Mesenchymal stem cell (in vitro differentiated cells and primary cell): ENCODE measurements at regions not wholly inside any gene's neighbourhood (a gene's known extent, or its start where the extent isn't known, plus 50 kb on each side); places are given as distances from the start of the nearest gene placed in this dataset.

ENCODE experiments used
- DNase-seq: peaks from one replicate; pipeline ENCODE4 v3.0.0-alpha.2; 2013
- H2AFZ ChIP-seq: one replicate; pipeline ENCODE4 v1.6.1; 2013; ENCODE audit warnings: low read depth, mild to moderate bottlenecking, control low read depth, inconsistent platforms, low read length, moderate library complexity
- H2AK5ac ChIP-seq: 2 replicates; pipeline ENCODE4 v1.6.1; 2013; ENCODE audit warnings: low read length, moderate library complexity, mild to moderate bottlenecking, inconsistent platforms; ENCODE audit not compliant: severe bottlenecking
- H2BK120ac ChIP-seq: one replicate; pipeline ENCODE4 v1.6.1; 2013; ENCODE audit warnings: low read depth, mild to moderate bottlenecking, inconsistent platforms, low read length, moderate library complexity
- H2BK12ac ChIP-seq, 2 experiments: one replicate each; pipeline ENCODE4 v1.6.1; 2013; ENCODE audit warnings: inconsistent platforms in 2 of 2, low read length in 2 of 2, mild to moderate bottlenecking in 2 of 2, moderate library complexity in 2 of 2, control low read depth in 1 of 2
- H2BK15ac ChIP-seq: one replicate; pipeline ENCODE4 v1.6.1; 2013; ENCODE audit warnings: mild to moderate bottlenecking, low read depth, inconsistent platforms; ENCODE audit not compliant: poor library complexity, severe bottlenecking
- H2BK5ac ChIP-seq: 2 replicates; pipeline ENCODE4 v1.6.1; 2013; ENCODE audit warnings: low read depth, mild to moderate bottlenecking, low read length, control low read depth, inconsistent platforms; ENCODE audit not compliant: poor library complexity, severe bottlenecking
- H3K14ac ChIP-seq, 2 experiments: one replicate each; pipeline ENCODE4 v1.6.1; 2013; ENCODE audit warnings: inconsistent platforms in 2 of 2, low read length in 2 of 2, control low read depth in 1 of 2, mild to moderate bottlenecking in 1 of 2, moderate library complexity in 1 of 2
- H3K18ac ChIP-seq, 2 experiments: one replicate each; pipeline ENCODE4 v1.6.1; 2013; ENCODE audit warnings: inconsistent platforms in 2 of 2, low read length in 2 of 2, control low read depth in 1 of 2, low read depth in 1 of 2, mild to moderate bottlenecking in 1 of 2
- H3K23ac ChIP-seq, 2 experiments: one replicate each; pipeline ENCODE4 v1.6.1; 2013; ENCODE audit warnings: inconsistent platforms in 2 of 2, low read length in 2 of 2, mild to moderate bottlenecking in 2 of 2, moderate library complexity in 2 of 2, control low read depth in 1 of 2
- H3K27ac ChIP-seq: 2 replicates; pipeline ENCODE4 v1.5.1; 2013; ENCODE audit warnings: mild to moderate bottlenecking, moderate library complexity, low read length, control low read depth, inconsistent platforms; ENCODE audit not compliant: poor library complexity, severe bottlenecking
- H3K27me3 ChIP-seq, 2 experiments: 2 replicates each; pipeline versions ENCODE4 v1.6.1 to v1.7.0; 2013; ENCODE audit warnings: low read length in 2 of 2, mild to moderate bottlenecking in 2 of 2, moderate library complexity in 2 of 2, control low read depth in 1 of 2, inconsistent platforms in 1 of 2; ENCODE audit not compliant: control insufficient read depth in 1 of 2, insufficient read depth in 1 of 2
- H3K36me3 ChIP-seq, 2 experiments: 2 replicates each; pipeline versions ENCODE4 v1.6.1 to v1.7.0; 2013; ENCODE audit warnings: low read length in 2 of 2, control low read depth in 1 of 2, inconsistent platforms in 1 of 2, low read depth in 1 of 2, mild to moderate bottlenecking in 1 of 2; ENCODE audit not compliant: insufficient read depth in 2 of 2, control insufficient read depth in 1 of 2
- H3K4ac ChIP-seq, 2 experiments: one replicate each; pipeline ENCODE4 v1.6.1; 2013; ENCODE audit warnings: inconsistent platforms in 2 of 2, low read length in 2 of 2, mild to moderate bottlenecking in 2 of 2, moderate library complexity in 2 of 2, control low read depth in 1 of 2, low read depth in 1 of 2
- H3K4me1 ChIP-seq: 2 replicates; pipeline ENCODE4 v1.6.1; 2013; ENCODE audit warnings: low read depth, low read length, control low read depth; ENCODE audit not compliant: control insufficient read depth, insufficient read depth
- H3K4me2 ChIP-seq: 2 replicates; pipeline ENCODE4 v1.6.1; 2013; ENCODE audit warnings: low read length, mild to moderate bottlenecking, inconsistent platforms; ENCODE audit not compliant: poor library complexity, severe bottlenecking
- H3K4me3 ChIP-seq, 2 experiments: 2 replicates each; pipeline versions ENCODE4 v1.5.1 to v1.7.0; 2013; ENCODE audit warnings: low read length in 2 of 2, mild to moderate bottlenecking in 2 of 2, control low read depth in 1 of 2, low read depth in 1 of 2; ENCODE audit not compliant: insufficient read depth in 1 of 2
- H3K79me1 ChIP-seq: replicated peaks from 2 replicates; pipeline ENCODE4 v1.6.1; 2013; ENCODE audit warnings: mild to moderate bottlenecking, control low read depth, low read length, inconsistent platforms; ENCODE audit not compliant: poor library complexity, severe bottlenecking
- H3K9ac ChIP-seq: 2 replicates; pipeline ENCODE4 v1.7.0; 2013; ENCODE audit warnings: mild to moderate bottlenecking, low read length, moderate library complexity
- H3K9me3 ChIP-seq: 2 replicates; pipeline ENCODE4 v1.7.0; 2013; ENCODE audit warnings: mild to moderate bottlenecking, low read length; ENCODE audit not compliant: control insufficient read depth
- H4K8ac ChIP-seq: one replicate; pipeline ENCODE4 v1.6.1; 2013; ENCODE audit warnings: inconsistent platforms, mild to moderate bottlenecking, low read length, moderate library complexity
- H4K91ac ChIP-seq: one replicate; pipeline ENCODE4 v1.6.1; 2013; ENCODE audit warnings: mild to moderate bottlenecking, low read length, inconsistent platforms
- WGBS: methylation state at CpG from one replicate; pipeline ENCODE4 v1.1.7; 2013; ENCODE audit warnings: mixed read lengths; 5-methylcytosine and 5-hydroxymethylcytosine counted together

- no peak overlapping the region for H3K4me3 ChIP-seq
- H4K91ac ChIP-seq = no peak overlapping the region
- no peaks in the 10 kb centered on the region for H3K79me1 ChIP-seq
- no peaks in the 10 kb centered on the region for H3K4me1 ChIP-seq
- WGBS = 82% methylated on average over 3 of the region's 3 CpGs
- H3K23ac ChIP-seq = no peak overlapping the region
- no peaks in the 10 kb centered on the region for H3K27me3 ChIP-seq
- H3K14ac ChIP-seq = no peak overlapping the region
- H2BK15ac ChIP-seq = no peak overlapping the region
- H3K27ac ChIP-seq = no peak overlapping the region
- H2BK120ac ChIP-seq = no peak overlapping the region
- no peak overlapping the region for H3K4ac ChIP-seq
- no peak overlapping the region for H3K9ac ChIP-seq
- H3K36me3 ChIP-seq = no peaks in the 10 kb centered on the region
- no peak overlapping the region for H4K8ac ChIP-seq
- H3K4me2 ChIP-seq = no peak overlapping the region
- H2BK5ac ChIP-seq = no peak overlapping the region
- no peak overlapping the region for H2AK5ac ChIP-seq
- DNase-seq = no peak
- no peak overlapping the region for H3K18ac ChIP-seq
- H2AFZ ChIP-seq = no peak overlapping the region
- no peak overlapping the region for H2BK12ac ChIP-seq
- H3K9me3 ChIP-seq = no peaks in the 10 kb centered on the region
These were observed 2874.1 kb upstream of the PCDH20 start for GRCh38 chr13:64289702-64290101.

- H3K36me3 ChIP-seq = no peaks in the 10 kb centered on the region
- WGBS = no CpG with 5 or more reads among the region's 2 CpGs
- H3K18ac ChIP-seq = no peak overlapping the region
- H2BK15ac ChIP-seq = no peak overlapping the region
- H2BK5ac ChIP-seq = no peak overlapping the region
- no peaks in the 10 kb centered on the region for H3K4me1 ChIP-seq
- no peak overlapping the region for H2BK12ac ChIP-seq
- H3K27me3 ChIP-seq = no peaks in the 10 kb centered on the region
- no peak overlapping the region for H2AK5ac ChIP-seq
- H2AFZ ChIP-seq = no peak overlapping the region
- H3K79me1 ChIP-seq = no peaks in the 10 kb centered on the region
- no peak overlapping the region for H4K8ac ChIP-seq
- no peak for DNase-seq
- H3K23ac ChIP-seq = no peak overlapping the region
- H3K4me2 ChIP-seq = no peak overlapping the region
- H2BK120ac ChIP-seq = no peak overlapping the region
- H3K4ac ChIP-seq = no peak overlapping the region
- no peak overlapping the region for H3K14ac ChIP-seq
- no peaks in the 10 kb centered on the region for H3K9me3 ChIP-seq
- no peak overlapping the region for H3K9ac ChIP-seq
- no peak overlapping the region for H4K91ac ChIP-seq
- H3K27ac ChIP-seq = no peak overlapping the region
- H3K4me3 ChIP-seq = no peak overlapping the region
These were observed 2868.3 kb upstream of the PCDH20 start for GRCh38 chr13:64283926-64284325.

GRCh38 chr13:64278493-64278892 is 2862.8 kb upstream of the PCDH20 start:
- 47% methylated on average over 4 of the region's 5 CpGs for WGBS
- Histone ChIP-seq H3K9ac (no peak overlapping the region), H4K8ac (no peak overlapping the region), H3K23ac (no peak overlapping the region), H3K4me1 (no peaks in the 10 kb centered on the region), H2AK5ac (no peak overlapping the region), H3K18ac (no peak overlapping the region), H3K14ac (no peak overlapping the region), H3K4me3 (no peak overlapping the region), H2BK5ac (no peak overlapping the region), H3K79me1 (no peaks in the 10 kb centered on the region), H3K27me3 (no peaks in the 10 kb centered on the region), H4K91ac (no peak overlapping the region), H2BK12ac (no peak overlapping the region), H2BK15ac (no peak overlapping the region), H3K9me3 (no peaks in the 10 kb centered on the region), H2AFZ (no peak overlapping the region), H3K36me3 (no peaks in the 10 kb centered on the region), H2BK120ac (no peak overlapping the region), H3K27ac (no peak overlapping the region), H3K4me2 (no peak overlapping the region), H3K4ac (no peak overlapping the region)
- peak; percentile 22 for DNase-seq

- DNase-seq = no peak
- H3K79me1 ChIP-seq = no peaks in the 10 kb centered on the region
- no peak overlapping the region for H2AFZ ChIP-seq
- no peak overlapping the region for H3K27ac ChIP-seq
- no peak overlapping the region for H3K9ac ChIP-seq
- no peak overlapping the region for H4K91ac ChIP-seq
- no peak overlapping the region for H3K4me2 ChIP-seq
- H2BK120ac ChIP-seq = no peak overlapping the region
- no peak overlapping the region for H3K23ac ChIP-seq
- no peak overlapping the region for H2BK15ac ChIP-seq
- no peaks in the 10 kb centered on the region for H3K36me3 ChIP-seq
- no peaks in the 10 kb centered on the region for H3K9me3 ChIP-seq
- no peak overlapping the region for H3K18ac ChIP-seq
- no peak overlapping the region for H3K14ac ChIP-seq
- no peak overlapping the region for H3K4ac ChIP-seq
- H3K4me1 ChIP-seq = no peaks in the 10 kb centered on the region
- WGBS = no CpG with 5 or more reads among the region's 2 CpGs
- no peak overlapping the region for H2BK12ac ChIP-seq
- H3K27me3 ChIP-seq = no peaks in the 10 kb centered on the region
- no peak overlapping the region for H3K4me3 ChIP-seq
- H2AK5ac ChIP-seq = no peak overlapping the region
- H4K8ac ChIP-seq = no peak overlapping the region
- H2BK5ac ChIP-seq = no peak overlapping the region
These were observed 2861.4 kb upstream of the PCDH20 start for GRCh38 chr13:64277097-64277496.
